ENCODE measurements at regions not wholly inside any gene's neighbourhood (a gene's known extent, or its start where the extent isn't known, plus 50 kb on each side); places are given as distances from the start of the nearest gene placed in this dataset.

- H3K4me3 ChIP-seq (ENCODE audit: low read length): peak overlapping the region; percentile 47
- H3K9me3 ChIP-seq (ENCODE audit: control insufficient read depth, low read length): peaks cover 20% of the 10 kb centered on the region
- no peaks in the 10 kb centered on the region for H3K27me3 ChIP-seq (replicated peaks; ENCODE audit: control insufficient read depth, insufficient read depth, low read length)
- H3K9ac ChIP-seq (ENCODE audit: low read length): peak overlapping the region; percentile 22
- peaks cover 29% of the 10 kb centered on the region for H3K4me1 ChIP-seq (ENCODE audit: control insufficient read depth, insufficient read depth, low read length)
- DNase-seq (ENCODE audit: low read depth): peak; percentile 60
- no peaks in the 10 kb centered on the region for H3K36me3 ChIP-seq (ENCODE audit: control insufficient read depth, insufficient read depth, low read length, severe bottlenecking)
These were observed 192.0 kb downstream of the SMIM20 start for GRCh38 chr4:26105815-26106699.

DNA sequence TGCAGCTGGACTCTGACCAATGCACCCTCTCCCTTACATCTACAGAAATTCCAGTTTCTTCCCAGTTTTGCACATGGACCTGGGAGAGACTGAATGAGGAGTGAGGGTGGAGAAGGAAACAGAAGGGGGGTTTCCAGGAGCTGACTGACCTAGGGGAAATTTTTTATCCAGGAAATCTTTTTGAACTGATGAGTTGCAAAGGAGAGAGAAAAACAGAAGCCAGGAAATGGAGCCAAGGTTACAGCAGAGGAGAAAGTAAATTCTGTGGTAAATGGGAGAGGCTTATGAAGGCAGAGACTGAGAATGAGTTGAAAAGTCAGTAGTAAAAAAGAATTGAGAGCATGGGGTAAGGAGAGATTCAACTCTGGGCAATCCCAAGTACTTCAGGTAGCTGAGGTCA, 192.8 kb downstream of the SMIM20 start:
- H3K4me1 ChIP-seq (ENCODE audit: control insufficient read depth, insufficient read depth, low read length): peaks cover 29% of the 10 kb centered on the region
- no peaks in the 10 kb centered on the region for H3K36me3 ChIP-seq (ENCODE audit: control insufficient read depth, insufficient read depth, low read length, severe bottlenecking)
- H3K4me3 ChIP-seq (ENCODE audit: low read length): no peak overlapping the region
- H3K27me3 ChIP-seq (replicated peaks; ENCODE audit: control insufficient read depth, insufficient read depth, low read length): no peaks in the 10 kb centered on the region
- H3K9me3 ChIP-seq (ENCODE audit: control insufficient read depth, low read length): peaks cover 27% of the 10 kb centered on the region
- no peak for DNase-seq (ENCODE audit: low read depth)
- no peak overlapping the region for H3K9ac ChIP-seq (ENCODE audit: low read length)

- no peak overlapping the region for H3K9ac ChIP-seq (ENCODE audit: low read length)
- no peaks in the 10 kb centered on the region for H3K27me3 ChIP-seq (replicated peaks; ENCODE audit: control insufficient read depth, insufficient read depth, low read length)
- peaks cover 29% of the 10 kb centered on the region for H3K4me1 ChIP-seq (ENCODE audit: control insufficient read depth, insufficient read depth, low read length)
- no peaks in the 10 kb centered on the region for H3K36me3 ChIP-seq (ENCODE audit: control insufficient read depth, insufficient read depth, low read length, severe bottlenecking)
- peaks cover 40% of the 10 kb centered on the region for H3K9me3 ChIP-seq (ENCODE audit: control insufficient read depth, low read length)
- DNase-seq (ENCODE audit: low read depth): no peak
- no peak overlapping the region for H3K4me3 ChIP-seq (ENCODE audit: low read length)
These were observed 194.0 kb downstream of the SMIM20 start for GRCh38 chr4:26108054-26108453.

DNA sequence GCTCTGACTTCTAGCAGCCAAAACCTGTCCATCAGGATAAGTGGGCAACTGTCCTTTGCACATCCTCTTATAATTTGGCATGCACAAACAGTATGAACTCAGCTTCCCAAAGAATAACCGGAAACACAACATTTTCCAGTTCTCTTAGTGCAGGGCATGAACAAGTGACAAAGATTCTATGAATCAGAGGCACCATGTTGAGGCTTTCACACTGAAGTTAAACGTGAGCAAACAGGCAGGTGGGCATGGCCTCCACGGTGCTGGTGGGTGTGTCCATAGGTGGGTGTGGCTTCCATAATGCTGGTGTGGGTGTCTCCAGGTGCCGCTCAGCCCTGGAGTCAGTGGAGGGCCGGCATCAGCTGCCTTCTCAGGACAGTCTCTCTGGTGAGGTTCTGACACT, 196.5 kb downstream of the SMIM20 start:
- H3K27me3 ChIP-seq (replicated peaks; ENCODE audit: control insufficient read depth, insufficient read depth, low read length): no peaks in the 10 kb centered on the region

GRCh38 chr4:26113339-26113940, 199.4 kb downstream of the SMIM20 start:
- Histone ChIP-seq H3K9me3 (ENCODE audit: control insufficient read depth, low read length) (peaks cover 72% of the 10 kb centered on the region), H3K4me1 (ENCODE audit: control insufficient read depth, insufficient read depth, low read length) (no peaks in the 10 kb centered on the region), H3K27me3 (replicated peaks; ENCODE audit: control insufficient read depth, insufficient read depth, low read length) (no peaks in the 10 kb centered on the region), H3K4me3 (ENCODE audit: low read length) (peak overlapping the region; percentile 25), H3K36me3 (ENCODE audit: control insufficient read depth, insufficient read depth, low read length, severe bottlenecking) (no peaks in the 10 kb centered on the region), H3K9ac (ENCODE audit: low read length) (no peak overlapping the region)
- DNase-seq (ENCODE audit: low read depth): no peak

More for the DNA sequence above, 196.5 kb downstream of the SMIM20 start:
- peaks cover 62% of the 10 kb centered on the region for H3K9me3 ChIP-seq (ENCODE audit: control insufficient read depth, low read length)
- H3K36me3 ChIP-seq (ENCODE audit: control insufficient read depth, insufficient read depth, low read length, severe bottlenecking): no peaks in the 10 kb centered on the region
- peaks cover 18% of the 10 kb centered on the region for H3K4me1 ChIP-seq (ENCODE audit: control insufficient read depth, insufficient read depth, low read length)
- no peak overlapping the region for H3K9ac ChIP-seq (ENCODE audit: low read length)
- no peak overlapping the region for H3K4me3 ChIP-seq (ENCODE audit: low read length)
- no peak for DNase-seq (ENCODE audit: low read depth)

- H3K36me3 ChIP-seq (ENCODE audit: control insufficient read depth, insufficient read depth, low read length, severe bottlenecking): no peaks in the 10 kb centered on the region
- no peak overlapping the region for H3K4me3 ChIP-seq (ENCODE audit: low read length)
- DNase-seq (ENCODE audit: low read depth): no peak
These were observed 202.0 kb downstream of the SMIM20 start for GRCh38 chr4:26116057-26116456.

DNA sequence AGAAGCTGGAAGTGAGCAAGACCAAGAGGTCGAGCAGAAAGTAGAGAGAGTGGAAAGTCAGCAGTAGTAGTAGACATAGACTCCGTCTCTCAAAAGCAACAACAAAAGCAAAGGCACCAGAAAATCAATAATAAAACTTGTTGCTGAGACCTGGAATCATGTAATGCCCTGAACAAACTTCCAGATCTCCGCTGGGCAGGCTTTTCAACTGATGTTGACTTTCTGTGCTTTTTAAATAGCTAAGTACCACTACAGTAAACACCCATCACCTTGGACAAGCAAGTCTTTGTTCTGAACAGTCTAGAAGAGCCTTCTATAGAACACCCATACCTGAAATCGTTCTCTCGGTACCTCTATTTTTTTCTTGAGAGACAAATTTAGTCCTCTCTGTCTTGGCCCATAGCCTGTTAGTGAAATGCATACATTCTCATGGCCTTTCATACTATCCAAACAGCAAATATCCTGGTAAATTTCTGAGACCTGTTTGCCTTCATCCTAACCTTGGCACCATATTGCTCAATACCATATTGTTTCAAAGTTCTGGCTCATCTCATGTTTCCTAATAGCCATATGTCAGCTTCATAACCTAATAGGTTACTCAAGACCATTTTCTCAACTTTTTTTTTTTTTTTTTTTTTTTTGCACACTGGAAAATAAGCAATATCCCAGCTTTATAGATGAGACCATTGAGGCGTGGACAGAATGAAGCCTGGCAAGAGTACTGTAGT, 200.6 kb upstream of the RBPJ start:
- no peak overlapping the region for H3K9ac ChIP-seq (ENCODE audit: low read length)
- no peak overlapping the region for H3K4me3 ChIP-seq (ENCODE audit: low read length)
- DNase-seq (ENCODE audit: low read depth): no peak
- H3K9me3 ChIP-seq (ENCODE audit: control insufficient read depth, low read length): peaks cover 16% of the 10 kb centered on the region
- no peaks in the 10 kb centered on the region for H3K4me1 ChIP-seq (ENCODE audit: control insufficient read depth, insufficient read depth, low read length)
- H3K27me3 ChIP-seq (replicated peaks; ENCODE audit: control insufficient read depth, insufficient read depth, low read length): no peaks in the 10 kb centered on the region
- no peaks in the 10 kb centered on the region for H3K36me3 ChIP-seq (ENCODE audit: control insufficient read depth, insufficient read depth, low read length, severe bottlenecking)

More at GRCh38 chr4:26116057-26116456, 202.0 kb downstream of the SMIM20 start:
- no peaks in the 10 kb centered on the region for H3K4me1 ChIP-seq (ENCODE audit: control insufficient read depth, insufficient read depth, low read length)
- H3K9me3 ChIP-seq (ENCODE audit: control insufficient read depth, low read length): peaks cover 58% of the 10 kb centered on the region
- H3K9ac ChIP-seq (ENCODE audit: low read length): no peak overlapping the region
- H3K27me3 ChIP-seq (replicated peaks; ENCODE audit: control insufficient read depth, insufficient read depth, low read length): no peaks in the 10 kb centered on the region

- Histone ChIP-seq H3K27me3 (replicated peaks; ENCODE audit: control insufficient read depth, insufficient read depth, low read length) (no peaks in the 10 kb centered on the region), H3K36me3 (ENCODE audit: control insufficient read depth, insufficient read depth, low read length, severe bottlenecking) (no peaks in the 10 kb centered on the region), H3K4me1 (ENCODE audit: control insufficient read depth, insufficient read depth, low read length) (no peaks in the 10 kb centered on the region), H3K9me3 (ENCODE audit: control insufficient read depth, low read length) (peaks cover 3% of the 10 kb centered on the region), H3K4me3 (ENCODE audit: low read length) (no peak overlapping the region), H3K9ac (ENCODE audit: low read length) (no peak overlapping the region)
- DNase-seq (ENCODE audit: low read depth): no peak
These were observed 198.1 kb upstream of the RBPJ start for GRCh38 chr4:26122690-26123089.

GRCh38 chr4:26124753-26125321, 196.0 kb upstream of the RBPJ start:
- H3K4me1 ChIP-seq (ENCODE audit: control insufficient read depth, insufficient read depth, low read length): no peaks in the 10 kb centered on the region
- peak; percentile 52 for DNase-seq (ENCODE audit: low read depth)
- H3K9ac ChIP-seq (ENCODE audit: low read length): no peak overlapping the region
- no peaks in the 10 kb centered on the region for H3K36me3 ChIP-seq (ENCODE audit: control insufficient read depth, insufficient read depth, low read length, severe bottlenecking)
- no peaks in the 10 kb centered on the region for H3K27me3 ChIP-seq (replicated peaks; ENCODE audit: control insufficient read depth, insufficient read depth, low read length)
- peaks cover 4% of the 10 kb centered on the region for H3K9me3 ChIP-seq (ENCODE audit: control insufficient read depth, low read length)
- no peak overlapping the region for H3K4me3 ChIP-seq (ENCODE audit: low read length)

DNA sequence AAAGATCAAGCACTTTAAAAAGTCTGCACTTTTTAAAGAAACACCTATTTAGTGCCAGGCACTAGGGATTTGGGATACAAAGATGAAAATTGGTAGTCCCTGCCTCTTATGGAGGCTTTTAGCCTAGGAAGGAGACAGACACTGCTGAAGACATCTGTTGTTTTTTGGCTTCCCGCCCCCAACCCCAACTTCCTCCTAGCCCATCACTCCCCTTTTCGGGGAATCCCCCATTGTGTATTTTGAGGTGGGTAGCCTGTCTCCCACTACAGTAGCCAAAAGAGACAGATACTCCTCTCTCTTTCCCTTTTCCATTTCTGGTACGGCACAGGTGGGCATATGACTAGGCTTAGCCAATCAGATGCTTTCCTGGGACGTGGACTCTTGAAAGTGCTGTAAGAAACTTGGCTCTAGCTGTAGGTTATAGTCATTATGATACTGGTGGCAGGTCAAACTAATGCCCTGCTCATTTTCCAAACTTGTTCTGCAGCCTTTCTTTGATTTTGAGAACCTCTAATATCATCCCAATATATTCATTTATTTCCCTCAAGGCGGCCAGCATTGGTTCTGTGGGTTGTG, 194.6 kb upstream of the RBPJ start:
- no peak overlapping the region for H3K4me3 ChIP-seq (ENCODE audit: low read length)
- no peak overlapping the region for H3K9ac ChIP-seq (ENCODE audit: low read length)
- H3K27me3 ChIP-seq (replicated peaks; ENCODE audit: control insufficient read depth, insufficient read depth, low read length): no peaks in the 10 kb centered on the region
- H3K4me1 ChIP-seq (ENCODE audit: control insufficient read depth, insufficient read depth, low read length): no peaks in the 10 kb centered on the region
- no peaks in the 10 kb centered on the region for H3K36me3 ChIP-seq (ENCODE audit: control insufficient read depth, insufficient read depth, low read length, severe bottlenecking)
- no peak for DNase-seq (ENCODE audit: low read depth)
- H3K9me3 ChIP-seq (ENCODE audit: control insufficient read depth, low read length): peaks cover 4% of the 10 kb centered on the region

GRCh38 chr4:26126994-26127393, 193.8 kb upstream of the RBPJ start:
- DNase-seq (ENCODE audit: low read depth): no peak
- H3K36me3 ChIP-seq (ENCODE audit: control insufficient read depth, insufficient read depth, low read length, severe bottlenecking): no peaks in the 10 kb centered on the region
- peaks cover 4% of the 10 kb centered on the region for H3K9me3 ChIP-seq (ENCODE audit: control insufficient read depth, low read length)
- H3K27me3 ChIP-seq (replicated peaks; ENCODE audit: control insufficient read depth, insufficient read depth, low read length): no peaks in the 10 kb centered on the region
- H3K4me3 ChIP-seq (ENCODE audit: low read length): no peak overlapping the region
- H3K4me1 ChIP-seq (ENCODE audit: control insufficient read depth, insufficient read depth, low read length): no peaks in the 10 kb centered on the region
- no peak overlapping the region for H3K9ac ChIP-seq (ENCODE audit: low read length)
